Mucosa of descending colon (tissue), 3 donors: ENCODE measurements at regions not wholly inside any gene's neighbourhood (a gene's known extent, or its start where the extent isn't known, plus 50 kb on each side); places are given as distances from the start of the nearest gene placed in this dataset.

Experiments used
- ATAC-seq: fragments of 200-7000 bp; cut with Tn5 transposase; one replicate; pipeline ENCODE4 v1.9.1; 2020; ENCODE audit warnings: mild to moderate bottlenecking, moderate library complexity
- DNase-seq, 3 donors: peaks; one replicate each; pipeline ENCODE4 v3.0.0-alpha.2; 2020
- H3K36me3 ChIP-seq: fragments of 200-600 bp; one replicate; pipeline ENCODE4 v1.8.0; 2021; ENCODE audit warnings: low read depth, mild to moderate bottlenecking
- H3K4me1 ChIP-seq: fragments of 200-600 bp; one replicate; pipeline ENCODE4 v1.8.0; 2021; ENCODE audit warnings: low read depth, mild to moderate bottlenecking
- H3K4me3 ChIP-seq: fragments of 200-600 bp; one replicate; pipeline ENCODE4 v1.8.0; 2021; ENCODE audit warnings: mild to moderate bottlenecking
- H3K9me3 ChIP-seq: fragments of 200-600 bp; one replicate; pipeline ENCODE4 v1.8.0; 2021; ENCODE audit warnings: mild to moderate bottlenecking
- intact Hi-C, 2 donors: fragments of 100-400 bp; cut with DNase I in 1 of 2; cut with micrococcal nuclease in 1 of 2; formaldehyde crosslinking; loops; one replicate each; pipeline versions ENCODE4 v1.11.0 to v1.11.1; 2022; cut with DNase I, micrococcal nuclease
- TF ChIP-seq, protein P1 (sequence below): fragments of 200-600 bp; IDR thresholded peaks from one replicate; pipeline ENCODE4 v1.8.0; 2022; ENCODE audit warnings: antibody characterized with exemption, mild to moderate bottlenecking
- donor health status: DM: no; HTN: no; CAD: no; lungs with moderate emphysema.
- donor health status: DM: no; HTN: no; CAD: no.
- donor health status: DM: no; HTN: yes; CAD: no.

DNA sequence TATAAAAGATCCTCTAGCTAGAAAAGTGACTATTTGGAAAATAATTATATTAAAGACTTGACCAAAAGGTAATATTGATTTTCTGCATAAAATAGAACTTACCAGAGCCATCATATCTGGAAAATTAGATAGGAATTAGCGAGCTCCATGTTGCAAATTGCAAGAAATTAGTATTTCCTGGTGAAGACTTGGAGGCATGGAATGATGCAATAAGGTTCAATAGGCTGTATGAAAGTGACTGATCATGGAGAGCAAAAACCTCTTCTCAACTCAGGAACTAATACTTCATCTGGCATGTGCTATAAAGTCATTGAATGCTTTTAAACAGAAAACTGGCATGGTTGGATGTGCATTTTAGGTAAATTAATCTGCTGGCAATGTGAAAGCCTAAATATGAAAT, 66.3 kb upstream of the UFM1 start:
- TF ChIP-seq, protein P1, sequence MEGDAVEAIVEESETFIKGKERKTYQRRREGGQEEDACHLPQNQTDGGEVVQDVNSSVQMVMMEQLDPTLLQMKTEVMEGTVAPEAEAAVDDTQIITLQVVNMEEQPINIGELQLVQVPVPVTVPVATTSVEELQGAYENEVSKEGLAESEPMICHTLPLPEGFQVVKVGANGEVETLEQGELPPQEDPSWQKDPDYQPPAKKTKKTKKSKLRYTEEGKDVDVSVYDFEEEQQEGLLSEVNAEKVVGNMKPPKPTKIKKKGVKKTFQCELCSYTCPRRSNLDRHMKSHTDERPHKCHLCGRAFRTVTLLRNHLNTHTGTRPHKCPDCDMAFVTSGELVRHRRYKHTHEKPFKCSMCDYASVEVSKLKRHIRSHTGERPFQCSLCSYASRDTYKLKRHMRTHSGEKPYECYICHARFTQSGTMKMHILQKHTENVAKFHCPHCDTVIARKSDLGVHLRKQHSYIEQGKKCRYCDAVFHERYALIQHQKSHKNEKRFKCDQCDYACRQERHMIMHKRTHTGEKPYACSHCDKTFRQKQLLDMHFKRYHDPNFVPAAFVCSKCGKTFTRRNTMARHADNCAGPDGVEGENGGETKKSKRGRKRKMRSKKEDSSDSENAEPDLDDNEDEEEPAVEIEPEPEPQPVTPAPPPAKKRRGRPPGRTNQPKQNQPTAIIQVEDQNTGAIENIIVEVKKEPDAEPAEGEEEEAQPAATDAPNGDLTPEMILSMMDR: no peak
- intact Hi-C loops: no loop called here
- ATAC-seq (no peak), DNase-seq (no peak)
- no peaks in the 10 kb centered on the region for H3K4me1 ChIP-seq
- H3K4me3 ChIP-seq: no peak overlapping the region
- H3K36me3 ChIP-seq: no peaks in the 10 kb centered on the region
- H3K9me3 ChIP-seq: peaks cover 2% of the 10 kb centered on the region

DNA sequence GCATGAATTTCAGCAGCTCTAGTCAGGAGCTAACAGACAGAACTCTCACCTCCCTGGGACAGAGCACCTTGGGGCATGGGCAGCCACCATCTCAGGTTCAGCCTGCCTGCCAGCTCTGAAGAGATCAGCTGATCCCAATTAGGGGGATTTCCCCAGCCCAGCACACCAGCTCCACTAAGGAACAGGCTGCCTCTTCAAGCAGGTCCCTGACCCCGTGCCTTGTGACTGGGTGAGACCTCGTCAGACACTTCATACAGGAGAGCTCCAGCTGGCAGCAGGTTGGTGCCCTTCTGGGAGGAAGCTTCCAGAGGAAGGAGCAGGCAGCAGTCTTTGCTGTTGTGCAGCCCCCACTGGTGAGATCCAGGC, 84.5 kb upstream of the UFM1 start:
- Histone ChIP-seq H3K4me3 (no peak overlapping the region), H3K4me1 (no peaks in the 10 kb centered on the region), H3K9me3 (peaks cover 4% of the 10 kb centered on the region), H3K36me3 (no peaks in the 10 kb centered on the region)
- TF ChIP-seq, protein P1: no peak
- DNase-seq: no peak
- no peak for ATAC-seq
- intact Hi-C loops: no loop called here

DNA sequence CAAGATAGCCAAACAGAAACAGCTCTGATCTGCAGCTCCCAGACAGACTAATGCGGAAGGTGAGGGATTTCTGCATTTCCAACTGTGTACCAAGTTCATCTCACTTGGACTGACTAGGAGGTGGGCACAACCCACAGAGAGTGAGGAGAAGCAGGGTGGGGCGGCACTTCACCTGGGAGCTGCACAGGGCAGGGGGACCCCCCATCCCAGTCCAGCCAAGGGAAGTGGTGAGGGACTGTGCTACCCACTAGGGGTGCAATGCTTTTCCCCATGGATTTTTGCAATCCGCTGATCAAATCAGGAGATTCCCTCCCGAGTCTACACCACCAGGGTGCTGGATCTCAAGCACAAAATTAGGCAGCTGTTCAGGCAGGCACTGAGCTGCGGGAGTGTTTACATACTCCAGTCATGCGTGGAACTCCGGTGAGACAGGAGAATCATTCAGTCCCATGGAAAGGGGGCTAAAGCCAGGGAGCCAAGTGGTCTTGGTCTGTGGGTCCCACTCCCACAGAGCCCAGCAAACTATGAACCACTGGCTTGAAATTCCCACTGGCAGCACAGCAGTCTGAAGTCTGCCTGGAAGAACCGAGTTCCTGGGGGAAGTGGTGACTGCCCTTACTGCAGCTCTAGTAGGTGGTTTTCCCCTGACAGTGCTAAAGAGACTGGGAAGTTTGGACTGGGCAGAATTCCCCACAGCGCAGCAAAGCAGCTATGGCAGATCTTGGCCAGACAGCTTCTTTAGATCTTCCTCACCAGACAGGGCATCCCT, 85.1 kb upstream of the UFM1 start:
- intact Hi-C loops: no loop called here
- ATAC-seq: no peak
- DNase-seq: no peak
- TF ChIP-seq, protein P1: no peak
- Histone ChIP-seq H3K36me3 (no peaks in the 10 kb centered on the region), H3K9me3 (peaks cover 4% of the 10 kb centered on the region), H3K4me1 (no peaks in the 10 kb centered on the region), H3K4me3 (no peak overlapping the region)

DNA sequence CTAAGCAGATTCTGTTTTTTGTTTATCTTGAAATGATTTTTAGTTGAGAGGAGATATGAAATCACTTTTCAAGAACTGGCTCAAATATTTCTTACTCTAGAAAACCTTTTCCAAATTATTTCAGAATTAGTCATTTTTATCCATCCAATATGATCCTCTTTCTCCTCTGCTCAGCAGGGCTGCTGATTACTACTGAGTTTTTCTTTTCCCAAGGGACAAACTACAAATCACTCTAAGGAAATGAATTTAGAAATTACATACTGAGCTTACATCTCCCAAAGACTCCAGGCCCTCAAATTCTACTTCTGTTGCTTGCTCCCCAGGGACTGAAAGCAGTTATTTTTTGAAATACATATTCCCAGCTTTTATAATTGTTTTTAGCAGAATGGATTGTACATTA, 87.4 kb upstream of the UFM1 start:
- DNase-seq: no peak
- no peaks in the 10 kb centered on the region for H3K9me3 ChIP-seq
- intact Hi-C loops: no loop called here
- H3K4me3 ChIP-seq: no peak overlapping the region
- no peaks in the 10 kb centered on the region for H3K36me3 ChIP-seq
- no peak for ATAC-seq
- no peaks in the 10 kb centered on the region for H3K4me1 ChIP-seq
- TF ChIP-seq, protein P1: no peak

DNA sequence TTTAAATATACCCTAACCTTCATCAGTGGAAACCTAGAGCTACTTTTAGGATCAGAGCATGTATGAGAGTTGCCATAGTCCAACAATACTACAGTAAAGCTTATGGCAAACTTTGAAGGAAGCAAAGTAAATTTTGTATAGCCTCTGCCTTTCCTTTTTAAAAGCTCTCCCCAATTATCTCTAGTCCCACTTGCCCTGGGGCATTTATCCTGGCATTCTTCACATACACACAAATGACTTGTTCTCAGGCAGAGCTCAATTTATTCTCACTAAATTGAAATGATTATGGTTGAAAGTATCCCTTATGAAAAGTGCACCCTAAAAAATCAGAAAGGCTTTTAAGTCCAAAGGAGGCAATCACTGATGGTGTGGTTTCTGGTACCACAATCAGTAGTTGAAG, 94.1 kb upstream of the UFM1 start:
- H3K9me3 ChIP-seq: no peaks in the 10 kb centered on the region
- TF ChIP-seq, protein P1: no peak
- ATAC-seq: no peak
- no peaks in the 10 kb centered on the region for H3K36me3 ChIP-seq
- no peak for DNase-seq
- H3K4me1 ChIP-seq: no peaks in the 10 kb centered on the region
- intact Hi-C loops: no loop called here
- H3K4me3 ChIP-seq: no peak overlapping the region

DNA sequence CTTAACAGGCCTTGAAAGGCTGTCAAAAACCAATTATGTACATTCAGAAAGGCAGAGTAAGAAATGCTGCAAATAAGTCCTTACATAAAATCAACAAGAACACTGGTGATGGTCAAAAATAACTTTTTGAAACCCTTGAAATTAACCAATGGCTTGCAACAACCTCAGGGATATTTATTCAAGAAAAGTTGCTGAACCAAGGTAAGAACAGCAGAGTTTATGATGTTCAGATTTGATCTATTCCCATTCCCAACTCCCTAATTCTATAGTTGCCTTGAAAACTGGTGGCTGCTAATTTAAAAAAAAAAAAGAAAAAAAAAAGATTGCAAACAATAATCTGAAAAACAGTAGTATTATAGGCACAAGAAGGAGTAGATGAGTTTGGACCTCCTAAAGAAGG, 109.8 kb upstream of the UFM1 start:
- Histone ChIP-seq H3K4me1 (no peaks in the 10 kb centered on the region), H3K4me3 (no peak overlapping the region), H3K36me3 (no peaks in the 10 kb centered on the region), H3K9me3 (no peaks in the 10 kb centered on the region)
- no peak for DNase-seq
- intact Hi-C loops: no loop called here
- TF ChIP-seq, protein P1: no peak
- no peak for ATAC-seq
